HG03354 (cell line): ENCODE measurements at regions not wholly inside any gene's neighbourhood (a gene's known extent, or its start where the extent isn't known, plus 50 kb on each side); places are given as distances from the start of the nearest gene placed in this dataset.

Experiments used
- ATAC-seq: cut with Tn5 transposase; IDR thresholded peaks from one replicate; pipeline ENCODE4 v1.9.1; 2021; ENCODE audit warnings: mild to moderate bottlenecking; ENCODE audit not compliant: unreplicated experiment, poor library complexity, severe bottlenecking

GRCh38 chr12:115362339-115362976 is 678.5 kb upstream of the TBX3 start:
- no peak for ATAC-seq

GRCh38 chr12:115357681-115358080 is 673.7 kb upstream of the TBX3 start:
- ATAC-seq = no peak

- no peak for ATAC-seq
Measured at GRCh38 chr12:115355301-115355700, 671.3 kb upstream of the TBX3 start.

GRCh38 chr12:115354007-115354890 is 670.3 kb upstream of the TBX3 start:
- peak; percentile 48 for ATAC-seq

GRCh38 chr12:115353467-115353866 is 669.5 kb upstream of the TBX3 start:
- ATAC-seq = no peak

GRCh38 chr12:115351514-115352077 is 667.6 kb upstream of the TBX3 start:
- no peak for ATAC-seq

- ATAC-seq = no peak
Measured at GRCh38 chr12:115349711-115350110, 665.7 kb upstream of the TBX3 start.

- ATAC-seq = no peak
Measured at GRCh38 chr12:115348301-115348700, 664.3 kb upstream of the TBX3 start.

GRCh38 chr12:115343601-115344000 is 659.6 kb upstream of the TBX3 start:
- no peak for ATAC-seq

GRCh38 chr12:115343008-115343407 is 659.0 kb upstream of the TBX3 start:
- ATAC-seq = no peak

- ATAC-seq = no peak
Measured at GRCh38 chr12:115341442-115341841, 657.5 kb upstream of the TBX3 start.

GRCh38 chr12:115338566-115339294 is 654.8 kb upstream of the TBX3 start:
- peak; percentile 48 for ATAC-seq

GRCh38 chr12:115337693-115338543 is 653.9 kb upstream of the TBX3 start:
- no peak for ATAC-seq

- ATAC-seq = no peak
Measured at GRCh38 chr12:115336506-115336905, 652.5 kb upstream of the TBX3 start.

GRCh38 chr12:115335594-115335993 is 651.6 kb upstream of the TBX3 start:
- ATAC-seq = no peak

GRCh38 chr12:115335048-115335447 is 651.1 kb upstream of the TBX3 start:
- ATAC-seq = no peak

- no peak for ATAC-seq
Measured at GRCh38 chr12:115332945-115333344, 649.0 kb upstream of the TBX3 start.

- no peak for ATAC-seq
Measured at GRCh38 chr12:115325858-115326257, 641.9 kb upstream of the TBX3 start.

- ATAC-seq = no peak
Measured at GRCh38 chr12:115324949-115325593, 641.1 kb upstream of the TBX3 start.
